ENCODE measurements at regions not wholly inside any gene's neighbourhood (a gene's known extent, or its start where the extent isn't known, plus 50 kb on each side); places are given as distances from the start of the nearest gene placed in this dataset.
"Not testable (repeated sequence)": the region's sequence is repeated elsewhere in the genome, so short reads cannot be mapped to it uniquely, and the experiment has no call there.

DNA sequence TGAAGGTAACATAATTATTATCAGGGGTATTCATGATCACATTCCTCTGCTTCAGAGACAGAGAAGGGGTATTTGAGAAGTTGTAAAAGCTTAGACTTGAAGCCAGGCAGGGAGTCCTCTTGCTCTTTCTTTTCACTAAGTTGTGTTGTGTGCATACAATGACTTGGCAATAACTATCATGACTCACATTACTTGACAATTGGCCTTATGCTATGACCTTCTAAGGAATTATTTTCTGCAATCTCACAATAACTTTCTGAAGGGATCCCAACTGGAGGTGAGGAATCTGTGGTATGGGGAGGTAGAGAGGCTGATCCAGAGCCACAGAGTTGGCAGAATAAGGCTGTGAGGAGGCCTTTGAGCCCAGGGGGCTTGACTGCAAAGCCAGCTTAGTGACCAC lies 622.3 kb downstream of the MTRR start:
- ATAC-seq (no peak), DNase-seq (no peak)
- intact Hi-C loops (cut with micrococcal nuclease), result no loop called here

DNA sequence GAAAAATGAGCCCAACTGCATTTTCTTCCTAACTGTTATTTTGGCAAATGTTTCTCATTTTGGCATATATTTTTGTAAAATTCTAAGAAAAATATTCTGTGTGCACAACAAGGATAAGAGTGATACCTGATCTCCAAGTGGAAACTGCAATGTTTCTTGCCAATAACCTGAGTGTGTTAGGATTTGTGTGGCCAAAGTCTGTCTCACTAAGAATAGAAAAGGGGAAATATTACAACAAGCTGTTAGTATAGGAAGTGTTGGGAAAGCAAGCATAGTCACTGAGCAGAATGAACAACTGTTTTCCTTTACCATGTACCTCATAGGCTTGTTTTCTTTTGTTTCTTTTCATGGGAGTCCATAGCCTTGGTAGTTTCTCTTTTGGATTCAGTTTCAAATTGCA lies 624.2 kb downstream of the MTRR start:
- no peak for ATAC-seq
- no peak for DNase-seq
- intact Hi-C loops (cut with micrococcal nuclease), result no loop called here

DNA sequence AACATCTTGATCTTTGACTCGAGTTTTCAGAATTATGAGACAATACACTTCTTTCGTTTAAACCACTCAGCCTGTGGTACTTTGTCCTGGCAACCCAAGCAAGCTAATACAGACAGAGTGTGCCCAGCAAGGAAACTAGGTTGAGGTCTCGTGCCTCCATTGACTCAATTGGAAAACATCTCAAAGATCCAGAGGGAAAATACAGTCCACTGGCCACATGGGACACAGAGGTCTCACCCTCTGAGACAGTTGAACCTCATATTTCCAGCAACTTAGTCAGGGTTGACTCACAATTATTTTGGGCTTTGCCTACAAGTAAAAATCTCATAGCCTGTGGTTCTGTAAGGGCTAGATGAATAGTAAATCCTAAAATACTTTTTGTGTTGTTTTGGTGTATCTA lies 631.5 kb downstream of the MTRR start:
- no peak for ATAC-seq
- intact Hi-C loops (cut with micrococcal nuclease), result no loop called here

DNA sequence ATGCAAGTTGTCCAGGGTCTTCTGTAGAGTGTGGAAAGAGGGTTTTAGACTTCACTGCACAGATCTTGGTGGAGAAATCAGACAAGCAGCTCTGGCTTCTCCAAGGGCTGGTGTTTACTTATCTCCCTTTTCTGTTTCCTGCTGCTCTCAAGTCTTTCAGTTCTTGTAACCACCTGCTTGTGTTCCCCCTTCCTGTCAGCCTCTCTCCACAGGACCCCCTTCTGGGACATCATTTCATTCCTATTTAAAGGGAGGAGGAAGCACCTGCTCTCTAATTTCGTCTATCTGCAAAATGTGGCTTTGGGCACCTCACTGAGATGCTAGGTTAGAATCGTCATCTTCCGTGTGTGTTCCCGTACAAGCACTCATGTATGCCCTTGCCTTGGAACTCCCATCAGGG lies 636.2 kb downstream of the MTRR start:
- no peak for DNase-seq
- intact Hi-C loops (cut with micrococcal nuclease), result no loop called here
- ATAC-seq, result no peak

More for the DNA sequence above, 631.5 kb downstream of the MTRR start:
- no peak for DNase-seq

DNA sequence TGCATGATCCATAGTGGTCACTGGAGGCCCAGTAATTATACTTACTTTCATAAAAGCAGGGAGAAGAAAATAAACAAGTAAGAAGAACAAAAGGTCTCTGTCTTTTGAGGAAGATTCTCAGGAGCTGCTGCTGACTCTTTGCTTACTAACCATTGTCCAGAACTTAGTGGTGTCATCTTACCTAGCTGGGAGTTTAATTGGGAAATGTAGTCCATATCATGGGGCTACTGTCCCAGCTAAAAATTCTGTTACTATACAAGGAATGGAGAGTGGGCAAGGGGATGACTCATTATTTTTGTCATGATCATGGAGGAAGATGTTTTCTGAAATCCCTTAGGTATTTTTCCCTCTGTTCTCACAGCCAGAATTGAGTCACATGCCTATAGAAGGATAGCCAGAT lies 639.3 kb downstream of the MTRR start:
- ATAC-seq (no peak), DNase-seq (no peak)
- intact Hi-C loops (cut with micrococcal nuclease), result no loop called here

DNA sequence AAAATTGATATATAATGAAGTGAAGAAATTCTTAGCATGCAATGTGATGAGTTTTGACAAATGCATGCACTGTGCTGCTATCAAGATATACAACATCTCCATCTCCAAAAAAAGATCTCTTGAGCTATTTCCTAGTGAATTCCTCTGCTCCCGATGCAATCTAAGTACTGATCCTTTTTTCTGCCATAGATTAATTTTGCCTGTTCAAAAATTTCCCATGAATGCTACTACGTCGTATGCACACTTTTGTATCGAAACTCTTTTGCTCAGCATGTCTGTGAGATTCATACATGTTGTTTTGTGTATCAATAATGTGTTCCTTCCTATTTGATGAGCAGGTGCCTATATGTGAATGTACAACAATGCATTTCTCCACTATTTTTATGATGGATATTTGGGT lies 647.4 kb downstream of the MTRR start:
- DNase-seq (no peak), ATAC-seq (no peak)
- intact Hi-C loops (cut with micrococcal nuclease), result no loop called here

DNA sequence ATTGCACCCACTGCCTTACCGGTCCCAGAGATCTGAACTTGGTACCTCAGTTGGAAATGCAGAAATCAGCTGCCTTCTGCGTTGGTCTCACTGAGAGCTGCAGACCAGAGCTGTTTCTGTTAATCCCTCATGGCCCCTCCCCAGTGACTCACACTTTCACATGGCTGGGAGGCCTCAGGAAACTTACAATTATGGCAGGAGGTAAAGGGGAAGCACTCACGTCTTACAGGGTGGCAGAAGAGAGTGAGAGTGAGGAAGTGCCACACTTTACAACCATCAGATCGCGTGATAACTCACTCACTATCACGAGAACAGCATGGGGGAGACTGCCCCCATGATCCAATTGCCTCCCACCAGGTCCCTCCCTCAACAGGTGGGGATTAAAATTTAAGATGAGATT lies 648.5 kb downstream of the MTRR start:
- no peak for ATAC-seq
- no peak for DNase-seq
- intact Hi-C loops (cut with micrococcal nuclease), result no loop called here

DNA sequence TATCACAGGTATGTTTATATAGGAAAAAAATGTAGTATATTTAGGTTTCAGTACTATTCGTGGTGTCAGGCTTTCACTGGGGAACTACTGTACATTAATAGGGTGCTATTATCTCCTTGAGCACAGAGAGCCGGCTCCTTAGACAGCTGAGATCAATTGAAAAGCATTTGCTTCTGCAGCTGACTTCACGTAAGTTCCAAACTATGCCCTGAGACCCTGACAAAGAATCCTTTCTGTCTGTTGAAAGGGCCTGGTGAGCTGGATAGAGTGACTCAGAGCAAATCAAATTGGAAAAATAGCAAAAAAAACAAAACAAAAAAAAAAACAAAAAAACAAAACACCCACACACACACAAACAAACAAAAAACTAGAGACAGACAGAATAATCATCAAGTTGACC lies 652.0 kb downstream of the MTRR start:
- no peak for DNase-seq
- intact Hi-C loops (cut with micrococcal nuclease), result no loop called here
- no peak for ATAC-seq

DNA sequence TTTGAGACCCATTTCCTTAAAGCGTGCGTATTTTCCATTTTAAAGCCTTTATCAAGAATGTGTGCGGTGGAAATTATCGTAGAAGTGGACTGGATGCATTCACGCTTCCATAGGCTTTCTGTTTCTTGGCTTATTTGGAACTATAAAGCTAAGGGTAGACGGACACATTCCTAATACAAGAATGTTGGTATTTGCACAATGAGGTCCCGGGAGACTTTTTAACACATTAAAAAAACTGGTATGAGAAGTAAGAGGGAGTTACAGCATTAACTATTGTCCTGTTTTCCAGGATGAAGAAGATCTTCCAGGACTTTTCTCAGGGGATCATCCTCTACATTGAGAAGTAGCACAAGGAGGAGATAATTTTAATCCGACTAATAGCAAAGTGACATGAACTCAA lies 653.0 kb downstream of the MTRR start:
- intact Hi-C loops (cut with micrococcal nuclease), result no loop called here
- no peak for ATAC-seq
- DNase-seq, result no peak

DNA sequence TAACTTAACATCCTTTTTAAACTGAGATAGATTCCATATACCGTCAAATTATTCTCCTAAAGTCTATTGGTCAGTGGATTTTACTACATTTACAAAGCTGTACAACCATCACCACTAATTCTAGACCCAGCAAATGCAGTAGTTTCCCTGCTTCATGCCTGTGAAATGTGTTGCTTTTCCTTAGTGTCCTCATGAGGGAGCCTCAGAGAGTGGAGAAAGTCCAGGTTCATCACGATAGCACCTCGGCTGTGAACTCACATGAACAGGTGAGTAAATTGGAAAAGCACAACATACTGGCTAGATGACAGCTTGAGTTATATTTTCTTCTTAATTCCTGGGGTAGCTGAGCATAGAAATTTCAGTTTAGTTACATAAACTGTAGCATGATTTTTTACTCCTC lies 653.7 kb downstream of the MTRR start:
- no peak for ATAC-seq
- intact Hi-C loops (cut with micrococcal nuclease), result no loop called here
- no peak for DNase-seq

DNA sequence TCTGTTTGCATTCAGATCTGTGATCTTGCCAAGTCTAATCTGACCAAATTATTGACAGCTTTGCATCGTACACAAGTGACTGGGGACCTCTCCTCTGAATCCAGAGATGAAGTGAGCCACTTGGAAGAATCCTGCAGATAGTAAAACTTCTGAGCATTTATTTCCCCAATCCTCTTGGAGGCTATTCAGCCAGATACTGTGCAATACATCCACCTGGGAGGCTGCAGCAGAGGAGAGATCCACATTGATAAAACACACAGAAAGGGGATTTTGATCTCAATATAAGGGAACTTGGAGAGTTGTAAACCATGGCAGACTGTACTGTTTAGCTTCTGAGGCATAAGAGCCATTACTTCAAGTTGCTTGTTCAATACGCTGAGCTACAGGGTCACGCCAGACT lies 654.6 kb downstream of the MTRR start:
- DNase-seq (no peak), ATAC-seq (no peak)
- intact Hi-C loops (cut with micrococcal nuclease), result no loop called here

DNA sequence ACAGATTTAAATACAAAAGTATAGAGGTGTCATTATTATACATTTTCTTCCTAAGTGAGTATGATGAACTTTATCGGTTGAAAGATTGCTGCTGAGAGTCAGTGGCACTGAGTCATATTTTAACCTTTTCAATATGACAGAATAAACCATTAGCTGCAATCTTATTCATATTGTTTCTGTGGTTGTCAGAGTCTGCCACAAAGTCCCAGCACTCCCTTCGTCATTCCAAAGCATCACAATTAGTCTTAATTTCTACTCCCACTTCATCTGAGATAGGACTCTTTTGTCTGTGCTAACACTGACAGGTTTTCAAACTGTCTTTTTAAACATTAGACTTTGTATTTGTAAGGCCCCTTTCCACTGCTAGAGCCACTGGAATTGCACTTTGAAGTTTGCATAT lies 656.9 kb downstream of the MTRR start:
- DNase-seq (no peak), ATAC-seq (no peak)
- intact Hi-C loops (cut with micrococcal nuclease), result no loop called here

DNA sequence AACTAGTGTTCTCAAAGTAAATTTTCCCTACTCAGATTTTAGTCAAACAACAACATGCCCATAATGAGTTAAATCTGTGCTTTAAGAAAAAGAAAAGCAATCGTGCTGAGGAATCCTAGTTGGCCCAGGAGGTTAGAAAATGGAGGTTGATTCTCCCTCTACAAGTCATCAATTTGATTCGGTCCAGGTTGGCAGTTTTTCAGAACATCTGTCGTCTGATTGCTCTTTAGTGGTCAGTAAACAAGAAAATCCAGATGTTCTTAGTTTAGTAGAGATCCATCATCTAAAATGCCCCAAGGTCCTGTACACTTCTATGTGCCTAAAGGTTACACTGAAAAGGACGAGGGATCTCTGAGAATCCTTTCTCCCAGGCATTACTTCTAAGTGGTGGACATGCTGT lies 659.2 kb downstream of the MTRR start:
- intact Hi-C loops (cut with micrococcal nuclease), result no loop called here
- no peak for DNase-seq
- no peak for ATAC-seq

DNA sequence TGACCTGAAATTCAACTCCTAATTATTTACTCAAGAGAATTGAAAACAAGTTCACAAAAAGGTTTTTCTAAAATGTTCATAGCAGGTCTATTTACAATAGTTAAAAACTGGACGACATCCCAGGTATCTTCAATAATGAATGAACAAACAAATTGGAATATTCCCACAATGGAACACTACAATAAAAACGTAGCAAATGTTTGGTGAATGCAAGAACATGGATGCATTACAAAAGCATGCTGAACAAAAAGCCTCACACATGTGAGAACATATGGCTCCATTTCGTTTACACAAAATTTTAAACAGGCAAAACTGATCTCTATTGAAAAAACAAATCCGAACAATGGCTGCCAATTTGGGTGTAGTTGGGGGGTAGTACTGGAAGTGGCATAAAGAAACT lies 669.9 kb downstream of the MTRR start:
- intact Hi-C loops (cut with micrococcal nuclease), result no loop called here
- DNase-seq (no peak), ATAC-seq (no peak)

DNA sequence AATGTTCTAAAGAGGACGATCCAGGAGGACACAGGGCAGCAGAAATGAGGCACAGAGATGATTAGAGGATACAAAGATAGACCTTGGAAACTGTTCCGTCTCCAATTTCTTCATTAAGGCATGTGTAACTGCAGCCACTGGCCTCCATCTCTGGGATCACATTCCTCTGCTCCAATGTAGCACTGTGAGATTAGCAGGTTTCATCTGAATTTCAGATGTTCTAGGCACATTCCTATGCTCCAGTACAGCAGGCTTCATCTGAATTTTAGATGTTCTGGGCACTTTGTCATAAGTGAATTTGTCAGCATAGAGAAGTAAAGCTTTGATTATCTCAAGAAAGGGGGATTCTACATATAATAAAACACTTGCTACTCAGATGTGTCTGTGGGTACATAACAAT lies 671.4 kb downstream of the MTRR start:
- DNase-seq (no peak), ATAC-seq (no peak)
- intact Hi-C loops (cut with micrococcal nuclease), result no loop called here

DNA sequence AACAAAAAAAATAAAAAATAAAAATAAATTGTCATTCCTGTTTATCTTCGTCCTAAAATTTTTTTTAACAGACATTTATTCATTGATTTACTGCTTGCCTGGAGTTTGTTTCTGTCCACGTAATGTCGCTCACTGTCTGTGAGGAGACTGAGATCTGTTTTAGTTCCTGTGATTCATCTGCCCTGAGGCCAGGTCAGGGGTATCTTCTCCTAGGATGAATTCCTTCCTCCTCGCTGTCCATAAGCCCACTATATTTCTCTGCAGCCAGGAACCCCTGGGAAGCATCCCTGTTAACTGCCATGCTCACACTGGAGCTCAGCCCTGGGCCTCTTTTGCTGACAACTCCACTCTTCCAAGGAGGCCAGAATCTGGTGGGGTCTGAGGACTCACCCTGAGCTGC lies 682.0 kb downstream of the MTRR start:
- no peak for ATAC-seq
- no peak for DNase-seq
- intact Hi-C loops (cut with micrococcal nuclease), result no loop called here

DNA sequence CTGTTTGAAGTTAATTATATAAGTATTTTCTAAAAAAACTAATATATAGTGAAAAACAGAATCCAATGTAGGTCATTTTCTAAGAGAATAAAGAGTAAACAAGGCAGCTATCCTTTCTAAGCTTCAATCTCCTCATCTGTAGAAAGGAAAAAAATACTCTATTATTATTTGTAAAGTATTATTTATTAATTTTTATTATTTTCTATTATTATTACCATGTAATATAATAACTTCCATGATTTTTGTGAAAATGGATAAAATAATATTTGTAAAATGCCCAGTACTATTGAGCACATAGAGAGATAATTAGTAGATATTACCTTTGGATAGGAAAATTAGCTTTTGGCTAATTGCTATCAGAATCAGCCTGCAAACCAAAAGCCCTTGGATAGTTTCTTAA lies 684.4 kb downstream of the MTRR start:
- DNase-seq, result no peak
- intact Hi-C loops (cut with micrococcal nuclease), result no loop called here
- no peak for ATAC-seq

DNA sequence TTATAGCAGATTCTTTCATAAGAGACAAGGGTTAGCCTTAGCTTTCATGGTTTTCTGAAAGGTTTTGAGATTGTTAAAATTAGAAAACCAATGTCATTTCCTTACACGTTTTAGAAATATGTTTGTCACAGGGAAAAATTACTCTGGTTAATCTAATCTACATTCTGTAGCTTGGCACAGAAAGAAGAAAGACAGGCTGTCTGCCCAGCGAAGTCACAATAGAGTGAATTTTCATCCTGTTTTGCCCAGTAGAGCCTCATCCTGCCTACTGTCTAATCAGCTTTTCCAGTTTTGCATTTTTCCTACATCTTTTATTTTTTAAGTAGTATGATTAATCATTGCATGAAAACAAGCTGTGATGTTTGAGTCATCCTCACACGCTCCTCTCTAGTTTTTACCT lies 688.8 kb downstream of the MTRR start:
- no peak for ATAC-seq
- intact Hi-C loops (cut with micrococcal nuclease), result no loop called here

DNA sequence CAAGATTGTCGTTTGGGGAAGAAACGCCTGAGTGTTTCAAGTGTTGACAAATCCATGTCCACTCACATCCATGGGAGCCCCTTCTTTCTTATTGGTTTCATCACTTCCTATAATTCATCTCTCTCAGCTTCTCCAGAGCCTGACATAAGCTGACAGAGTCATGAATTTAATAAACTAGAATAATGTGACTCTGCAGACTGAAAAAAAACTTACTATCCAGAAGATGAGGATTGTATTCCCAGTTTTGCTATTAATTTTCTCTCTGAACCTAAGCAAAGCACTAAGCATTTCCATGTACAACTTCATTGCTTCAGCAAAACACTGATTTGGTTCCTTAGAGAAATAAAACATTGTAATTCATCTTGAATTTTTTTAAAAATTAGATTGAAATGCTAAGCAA lies 691.8 kb downstream of the MTRR start:
- DNase-seq, result no peak
- intact Hi-C loops (cut with micrococcal nuclease), result no loop called here
- ATAC-seq, result no peak

More for the DNA sequence above, 688.8 kb downstream of the MTRR start:
- no peak for DNase-seq

DNA sequence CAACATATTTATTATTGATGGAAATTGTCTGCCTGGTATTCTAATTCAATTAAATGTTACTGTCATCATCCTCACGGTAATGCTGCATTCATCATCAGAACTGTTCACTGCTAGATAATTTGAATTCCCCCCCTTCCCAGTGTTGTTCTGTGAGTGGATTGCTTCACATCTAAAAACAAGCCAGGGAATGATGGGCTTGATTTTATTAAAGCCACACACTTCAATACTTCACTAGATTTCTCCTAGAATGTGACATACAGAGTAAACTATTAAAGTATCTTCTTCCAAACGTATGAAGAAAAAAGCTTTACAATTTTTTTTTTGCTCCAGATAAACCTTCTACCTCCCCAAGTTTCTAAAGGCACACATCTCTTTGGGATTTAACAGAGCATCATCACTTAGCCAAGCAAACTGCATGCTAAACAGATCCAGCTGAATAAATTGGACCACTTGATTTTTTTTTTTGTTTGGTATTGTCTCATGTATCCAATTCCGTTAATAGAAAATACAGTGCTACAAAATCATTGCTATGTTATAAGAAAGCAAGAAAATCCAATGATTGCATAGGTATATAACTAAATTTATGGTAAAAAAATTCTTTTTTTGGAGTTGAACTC lies 692.4 kb downstream of the MTRR start:
- ATAC-seq, result no peak
- no peak for DNase-seq
- intact Hi-C loops (cut with micrococcal nuclease), result no loop called here

DNA sequence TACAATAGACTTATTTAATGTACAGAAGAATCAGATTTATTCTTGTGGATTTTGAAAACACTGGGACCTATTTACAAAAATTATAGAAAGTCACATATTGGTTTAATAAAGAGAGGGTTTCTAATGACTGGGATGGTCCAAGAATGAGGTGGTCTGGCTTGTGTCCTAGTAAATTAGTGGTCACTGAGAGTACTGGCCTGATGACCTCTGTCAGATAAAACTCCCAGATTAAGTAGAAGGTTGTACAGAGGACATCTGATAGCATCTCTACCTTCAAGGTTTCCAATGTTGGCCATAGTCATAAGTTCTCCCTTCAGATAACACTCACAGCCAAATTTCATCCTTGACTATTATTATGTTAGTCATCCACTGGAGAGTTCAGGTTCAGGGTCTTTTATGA lies 692.9 kb downstream of the MTRR start:
- intact Hi-C loops (cut with micrococcal nuclease), result no loop called here
- DNase-seq (no peak), ATAC-seq (no peak)

DNA sequence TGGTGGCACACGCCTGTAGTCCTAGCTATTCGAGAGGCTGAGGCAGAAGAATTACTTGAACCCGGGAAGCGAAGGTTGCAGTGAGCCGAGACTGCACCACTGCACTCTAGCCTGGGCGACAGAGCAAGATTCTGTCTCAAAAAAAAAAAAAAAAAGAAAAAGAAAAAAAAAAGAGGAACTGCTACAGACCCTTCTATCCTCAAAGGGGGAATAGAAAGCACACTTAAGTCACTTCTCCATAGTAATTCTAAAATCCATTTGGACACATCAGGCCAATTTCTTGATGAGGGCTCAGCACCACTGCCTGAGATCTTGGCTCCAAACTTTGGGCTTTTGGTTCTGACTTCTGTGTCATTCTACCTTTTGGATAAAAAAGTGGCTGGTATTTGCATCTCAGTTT lies 694.6 kb downstream of the MTRR start:
- ATAC-seq; intact Hi-C loops (cut with micrococcal nuclease); DNase-seq: not testable (repeated sequence)

Data from left ventricle myocardium superior (tissue), 1 donor.